Testis (tissue), 2 donors: ENCODE measurements at regions not wholly inside any gene's neighbourhood (a gene's known extent, or its start where the extent isn't known, plus 50 kb on each side); places are given as distances from the start of the nearest gene placed in this dataset.

Experiments
- DNase-seq: peaks from one replicate; pipeline ENCODE4 v3.0.0-alpha.2; 2019
- H3K27ac ChIP-seq, 2 donors: fragments of 200-600 bp; sonication (generic); one replicate each; pipeline ENCODE4 v1.5.1; 2019
- H3K27me3 ChIP-seq: fragments of 200-600 bp; sonication (generic); one replicate; pipeline ENCODE4 v1.5.1; 2019
- H3K36me3 ChIP-seq: fragments of 200-600 bp; sonication (generic); one replicate; pipeline ENCODE4 v1.5.1; 2017; ENCODE audit warnings: low read depth; ENCODE audit errors: missing control alignments
- H3K4me1 ChIP-seq: fragments of 200-600 bp; sonication (generic); one replicate; pipeline ENCODE4 v1.5.1; 2019
- H3K4me3 ChIP-seq, 2 donors: fragments of 200-600 bp; sonication (generic); one replicate each; pipeline ENCODE4 v1.5.1; 2017 to 2019
- H3K9me3 ChIP-seq: fragments of 200-600 bp; sonication (generic); one replicate; pipeline ENCODE4 v1.5.1; 2017
- POLR2A ChIP-seq: fragments of 450-650 bp; IDR thresholded peaks from one replicate; pipeline ENCODE4 v1.6.1; 2017; ENCODE audit warnings: antibody characterized with exemption, mild to moderate bottlenecking, moderate library complexity
- WGBS, 2 donors: methylation state at CpG; one replicate each; pipeline ENCODE4 v1.1.5; 2018; 5-methylcytosine and 5-hydroxymethylcytosine counted together
- intact Hi-C: fragments of 100-400 bp; cut with DNase I; formaldehyde crosslinking; loops from one replicate; pipeline ENCODE4 v1.15.1; 2023; ENCODE audit warnings: low total_unique reads
- TF ChIP-seq, protein P1 (sequence below), 3 experiments: fragments of 450-650 bp in 2 of 3; fragments of 200-600 bp in 1 of 3; sonication (generic) in 1 of 3; IDR thresholded peaks; one replicate each; pipeline ENCODE4 v1.5.1; 2016 to 2019; ENCODE audit warnings: antibody characterized with exemption in 3 of 3, mild to moderate bottlenecking in 2 of 3, moderate library complexity in 1 of 3

GRCh38 chr22:48496987-48497650, 1330.6 kb downstream of the BRD1 start:
- TF ChIP-seq, protein P1, sequence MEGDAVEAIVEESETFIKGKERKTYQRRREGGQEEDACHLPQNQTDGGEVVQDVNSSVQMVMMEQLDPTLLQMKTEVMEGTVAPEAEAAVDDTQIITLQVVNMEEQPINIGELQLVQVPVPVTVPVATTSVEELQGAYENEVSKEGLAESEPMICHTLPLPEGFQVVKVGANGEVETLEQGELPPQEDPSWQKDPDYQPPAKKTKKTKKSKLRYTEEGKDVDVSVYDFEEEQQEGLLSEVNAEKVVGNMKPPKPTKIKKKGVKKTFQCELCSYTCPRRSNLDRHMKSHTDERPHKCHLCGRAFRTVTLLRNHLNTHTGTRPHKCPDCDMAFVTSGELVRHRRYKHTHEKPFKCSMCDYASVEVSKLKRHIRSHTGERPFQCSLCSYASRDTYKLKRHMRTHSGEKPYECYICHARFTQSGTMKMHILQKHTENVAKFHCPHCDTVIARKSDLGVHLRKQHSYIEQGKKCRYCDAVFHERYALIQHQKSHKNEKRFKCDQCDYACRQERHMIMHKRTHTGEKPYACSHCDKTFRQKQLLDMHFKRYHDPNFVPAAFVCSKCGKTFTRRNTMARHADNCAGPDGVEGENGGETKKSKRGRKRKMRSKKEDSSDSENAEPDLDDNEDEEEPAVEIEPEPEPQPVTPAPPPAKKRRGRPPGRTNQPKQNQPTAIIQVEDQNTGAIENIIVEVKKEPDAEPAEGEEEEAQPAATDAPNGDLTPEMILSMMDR (IDR thresholded peaks at IDR 0.05) = no peak
- no peak for TF ChIP-seq POLR2A
- no peak overlapping the region for H3K27ac ChIP-seq
- 57 to 79% methylated on average over 4 to 24 of the region's 30 CpGs for WGBS, 2 donors
- H3K36me3 ChIP-seq = no peaks in the 10 kb centered on the region
- H3K9me3 ChIP-seq = no peaks in the 10 kb centered on the region
- no peaks in the 10 kb centered on the region for H3K4me1 ChIP-seq
- H3K4me3 ChIP-seq = no peak overlapping the region
- no peaks in the 10 kb centered on the region for H3K27me3 ChIP-seq
- no peak for DNase-seq
- intact Hi-C loops = no loop called here

DNA sequence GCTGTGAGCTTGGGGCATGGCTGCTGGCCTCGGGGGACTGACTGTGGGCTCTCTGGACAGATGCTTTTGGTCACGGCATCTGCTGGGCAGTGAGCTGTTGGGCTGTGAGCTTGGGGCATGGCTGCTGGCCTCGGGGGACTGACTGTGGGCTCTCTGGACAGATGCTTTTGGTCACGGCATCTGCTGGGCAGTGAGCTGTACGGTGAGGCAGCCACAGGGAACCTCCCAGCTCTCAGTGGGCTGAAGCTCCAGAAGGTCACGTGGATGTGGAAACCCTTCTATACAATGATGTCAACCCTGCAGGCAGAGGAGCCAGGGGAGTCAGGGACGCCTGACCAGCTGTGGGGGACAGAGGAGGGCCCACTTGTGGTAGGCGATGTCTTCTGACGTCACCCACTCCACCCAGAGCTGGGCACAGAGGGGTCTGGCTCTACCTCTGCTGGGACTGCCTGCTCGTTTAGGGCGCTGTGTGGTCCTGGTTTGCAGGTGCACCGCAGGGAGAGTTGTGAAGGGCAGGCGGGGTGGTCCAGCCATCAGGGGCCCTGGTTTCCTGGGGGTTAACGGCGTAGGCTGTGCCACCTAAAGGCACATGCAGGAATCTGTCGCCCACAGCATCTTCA, 1331.3 kb downstream of the BRD1 start:
- no peaks in the 10 kb centered on the region for H3K27me3 ChIP-seq
- no peaks in the 10 kb centered on the region for H3K9me3 ChIP-seq
- 87 to 92% methylated on average over 16 of the region's 16 CpGs for WGBS, 2 donors
- DNase-seq = no peak
- H3K4me3 ChIP-seq = no peak overlapping the region
- no peak overlapping the region for H3K27ac ChIP-seq
- no peaks in the 10 kb centered on the region for H3K4me1 ChIP-seq
- intact Hi-C loops = no loop called here
- TF ChIP-seq POLR2A = no peak
- TF ChIP-seq, protein P1 (IDR thresholded peaks at IDR 0.05) = no peak
- H3K36me3 ChIP-seq = no peaks in the 10 kb centered on the region

DNA sequence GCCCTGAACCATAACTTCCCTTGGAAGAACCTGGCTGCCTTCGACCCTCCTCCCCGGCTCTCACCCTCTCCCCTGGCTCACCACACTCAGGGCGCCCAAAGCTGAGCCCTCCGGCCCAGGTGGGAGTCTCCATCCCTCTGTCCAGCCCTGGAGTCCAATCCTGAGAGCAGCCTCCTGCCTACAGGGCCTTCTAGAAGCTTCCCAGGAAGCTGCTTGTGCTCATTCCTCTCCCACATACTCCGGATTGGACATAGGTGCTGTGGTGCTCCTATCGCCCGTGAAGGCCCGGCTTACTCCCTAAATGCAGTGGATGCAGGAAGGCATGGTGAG, 1332.0 kb downstream of the BRD1 start:
- H3K9me3 ChIP-seq = no peaks in the 10 kb centered on the region
- H3K36me3 ChIP-seq = no peaks in the 10 kb centered on the region
- no peaks in the 10 kb centered on the region for H3K4me1 ChIP-seq
- H3K4me3 ChIP-seq = no peak overlapping the region
- no peak for DNase-seq
- TF ChIP-seq POLR2A = no peak
- TF ChIP-seq, protein P1 (IDR thresholded peaks at IDR 0.05) = no peak
- H3K27ac ChIP-seq = no peak overlapping the region
- WGBS, 2 donors = 93 to 95% methylated on average over 8 of the region's 8 CpGs
- intact Hi-C loops = no loop called here
- H3K27me3 ChIP-seq = no peaks in the 10 kb centered on the region

DNA sequence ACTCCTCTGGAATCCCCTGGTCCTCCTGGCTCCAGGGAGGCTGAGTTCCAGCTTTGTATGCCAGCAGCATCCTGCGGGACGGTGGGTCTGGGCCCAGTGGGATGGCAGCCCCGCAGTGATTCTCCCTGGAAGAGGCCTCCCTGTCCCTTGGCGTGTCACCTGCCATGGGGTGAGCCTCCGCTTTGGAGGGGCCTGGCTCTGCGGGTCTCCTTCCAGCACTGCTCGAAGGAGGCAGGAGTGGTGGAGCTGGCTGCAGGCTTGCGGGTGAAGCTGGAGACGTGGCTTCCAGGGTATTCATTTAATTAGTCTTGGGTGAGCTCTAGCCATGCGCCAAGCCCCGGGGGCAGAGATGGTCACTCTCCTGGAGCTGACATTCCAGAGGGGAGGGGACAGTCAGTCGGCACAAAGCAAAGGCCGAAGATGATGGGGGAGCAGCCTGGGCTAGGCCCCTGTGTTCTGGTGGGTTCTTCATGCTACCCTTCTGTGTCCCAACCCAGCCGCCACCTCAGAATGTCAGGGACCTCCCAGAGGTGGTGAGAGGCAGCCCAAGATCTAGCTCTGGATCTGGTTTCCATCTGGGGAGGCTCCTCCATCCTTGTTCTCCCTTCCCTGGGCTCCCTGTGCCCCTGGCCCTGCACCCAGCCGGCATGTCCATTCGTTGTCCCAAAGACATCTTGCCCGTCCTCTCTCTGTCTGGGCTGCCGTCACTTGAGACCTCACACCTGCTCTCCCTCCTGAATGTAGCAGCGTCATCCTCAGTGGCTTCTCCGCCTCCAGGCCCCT, 1332.5 kb downstream of the BRD1 start:
- TF ChIP-seq, protein P1 (IDR thresholded peaks at IDR 0.05) = no peak
- TF ChIP-seq POLR2A = no peak
- Histone ChIP-seq H3K27ac (no peak overlapping the region), H3K4me1 (no peaks in the 10 kb centered on the region), H3K27me3 (no peaks in the 10 kb centered on the region), H3K4me3 (no peak overlapping the region), H3K36me3 (no peaks in the 10 kb centered on the region), H3K9me3 (no peaks in the 10 kb centered on the region)
- WGBS, 2 donors = 90 to 98% methylated on average over 8 to 20 of the region's 20 CpGs
- DNase-seq = no peak
- intact Hi-C loops = no loop called here
